ENCODE measurements at regions not wholly inside any gene's neighbourhood (a gene's known extent, or its start where the extent isn't known, plus 50 kb on each side); places are given as distances from the start of the nearest gene placed in this dataset.
"Not testable (repeated sequence)": the region's sequence is repeated elsewhere in the genome, so short reads cannot be mapped to it uniquely, and the experiment has no call there.

- Histone ChIP-seq H3K27ac (peak overlapping the region in 1 of 4 donors; percentile 42), H3K36me3 (no peaks in the 10 kb centered on the region), H3K27me3 (no peaks in the 10 kb centered on the region), H3K4me1 (peaks cover 0 to 50% (median 0%) of the 10 kb centered on the region in 3 donors), H3K4me3 (no peak overlapping the region), H3K9me3 (no peaks in the 10 kb centered on the region)
- no peak for DNase-seq
- WGBS, 2 donors: 55 to 86% methylated on average over 5 to 6 of the region's 6 CpGs
- TF ChIP-seq CTCF (IDR thresholded peaks at IDR 0.05) (no peak), POLR2A (IDR thresholded peaks at IDR 0.05) (no peak)
- intact Hi-C loops (cut with DNase I): no loop called here
Observed at GRCh38 chr10:22825841-22826240, 102.0 kb upstream of the ARMC3 start.

GRCh38 chr10:22824984-22825383 is 102.9 kb upstream of the ARMC3 start:
- Histone ChIP-seq H3K36me3 (no peaks in the 10 kb centered on the region), H3K27me3 (no peaks in the 10 kb centered on the region), H3K4me1 (peaks cover 0 to 50% (median 0%) of the 10 kb centered on the region in 3 donors), H3K27ac (peak overlapping the region in 3 of 4 donors; percentile 48 to 73 (median 70)), H3K9me3 (no peaks in the 10 kb centered on the region), H3K4me3 (no peak overlapping the region)
- TF ChIP-seq POLR2A (IDR thresholded peaks at IDR 0.05) (no peak), CTCF (IDR thresholded peaks at IDR 0.05) (no peak)
- intact Hi-C loops (cut with DNase I): no loop called here
- DNase-seq: no peak
- WGBS, 2 donors: 54 to 56% methylated on average over 3 of the region's 3 CpGs

- TF ChIP-seq POLR2A (IDR thresholded peaks at IDR 0.05): no peak
- Histone ChIP-seq H3K36me3 (no peaks in the 10 kb centered on the region), H3K4me3 (no peak overlapping the region), H3K9me3 (no peaks in the 10 kb centered on the region), H3K27me3 (no peaks in the 10 kb centered on the region), H3K27ac (peak overlapping the region in 3 of 4 donors; percentile 48 to 73 (median 70)), H3K4me1 (peaks cover 0 to 45% (median 0%) of the 10 kb centered on the region in 3 donors)
- intact Hi-C loops (cut with DNase I): no loop called here
- WGBS, 2 donors: 54 to 65% methylated on average over 3 of the region's 3 CpGs
- DNase-seq: no peak
Observed at GRCh38 chr10:22824520-22824919, 103.3 kb upstream of the ARMC3 start.

- Histone ChIP-seq H3K27me3 (no peaks in the 10 kb centered on the region), H3K9me3 (no peaks in the 10 kb centered on the region), H3K4me1 (peaks cover 0 to 33% (median 0%) of the 10 kb centered on the region in 3 donors), H3K27ac (peak overlapping the region in 3 of 4 donors; percentile 48 to 73 (median 70)), H3K36me3 (no peaks in the 10 kb centered on the region), H3K4me3 (no peak overlapping the region)
- intact Hi-C loops (cut with DNase I): no loop called here
- no peak for DNase-seq
- no peak for TF ChIP-seq POLR2A (IDR thresholded peaks at IDR 0.05)
- peak in 1 of 6 experiments; percentile 17 for TF ChIP-seq CTCF (IDR thresholded peaks at IDR 0.05)
Observed at GRCh38 chr10:22823109-22823508, 104.7 kb upstream of the ARMC3 start.

- intact Hi-C loops (cut with DNase I); H3K27me3 ChIP-seq; H3K27ac ChIP-seq; H3K9me3 ChIP-seq; H3K36me3 ChIP-seq; H3K4me3 ChIP-seq; DNase-seq: not testable (repeated sequence)
- peaks cover 0 to 38% (median 0%) of the 10 kb centered on the region in 3 donors for H3K4me1 ChIP-seq
- WGBS, 2 donors: 90% methylated on average over 5 of the region's 5 CpGs
Observed at GRCh38 chr10:22821921-22822320, 105.9 kb upstream of the ARMC3 start.

- 42 to 88% methylated on average over 1 of the region's 1 CpG for WGBS, 2 donors
- intact Hi-C loops (cut with DNase I): no loop called here
- peaks cover 0 to 39% (median 0%) of the 10 kb centered on the region in 3 donors for H3K4me1 ChIP-seq
- TF ChIP-seq POLR2A (IDR thresholded peaks at IDR 0.05): no peak
- no peak for TF ChIP-seq CTCF (IDR thresholded peaks at IDR 0.05)
- H3K27me3 ChIP-seq: no peaks in the 10 kb centered on the region
- no peak overlapping the region for H3K4me3 ChIP-seq
- H3K27ac ChIP-seq: no peak overlapping the region
- no peak for DNase-seq
- H3K9me3 ChIP-seq: no peaks in the 10 kb centered on the region
- H3K36me3 ChIP-seq: no peaks in the 10 kb centered on the region
Observed at GRCh38 chr10:22821501-22821900, 106.4 kb upstream of the ARMC3 start.
